HepG2 (cell line): ENCODE measurements at regions not wholly inside any gene's neighbourhood (a gene's known extent, or its start where the extent isn't known, plus 50 kb on each side); places are given as distances from the start of the nearest gene placed in this dataset.

Experiments
- HDAC2 ChIP-seq: sonication (generic); formaldehyde crosslinking; IDR thresholded peaks from 2 replicates; pipeline ENCODE4 v1.4.0; 2020; ENCODE audit warnings: missing genetic modification reagents
- JUNB ChIP-seq: sonication (generic); formaldehyde crosslinking; IDR thresholded peaks from 2 replicates; pipeline ENCODE4 v1.8.0; 2022; ENCODE audit warnings: missing genetic modification reagents, mild to moderate bottlenecking, borderline replicate concordance
- PLRG1 ChIP-seq: fragments of 450-650 bp; conservative IDR thresholded peaks from 2 replicates; pipeline ENCODE4 v1.6.1; 2016
- ZNF160 ChIP-seq: sonication (generic); formaldehyde crosslinking; IDR thresholded peaks from 2 replicates; pipeline ENCODE4 v1.8.0; 2022; ENCODE audit warnings: mild to moderate bottlenecking, inconsistent platforms, missing genetic modification reagents

GRCh38 chr6:6721606-6722005, 133.1 kb downstream of the LY86 start:
- TF ChIP-seq HDAC2 (CRISPR knock-in tag) (no peak), ZNF160 (CRISPR knock-in tag) (no peak), PLRG1 (no peak), JUNB (CRISPR knock-in tag) (no peak)
